MM.1S (cell line): ENCODE measurements at regions not wholly inside any gene's neighbourhood (a gene's known extent, or its start where the extent isn't known, plus 50 kb on each side); places are given as distances from the start of the nearest gene placed in this dataset.

ENCODE experiments used
- DNase-seq: peaks from one replicate; pipeline ENCODE4 v3.0.0-alpha.2; 2015
- H2AFZ ChIP-seq: fragments of 300-600 bp; sonication (generic); 2 replicates; pipeline ENCODE4 v1.6.0; 2016; ENCODE audit warnings: antibody characterized with exemption, low read length
- H3F3A ChIP-seq: fragments of 300-600 bp; sonication (generic); 2 replicates; pipeline ENCODE4 v1.6.1; 2016; ENCODE audit warnings: mild to moderate bottlenecking, antibody characterized with exemption, low read length, moderate library complexity, mixed read lengths; ENCODE audit not compliant: insufficient read depth
- H3K27ac ChIP-seq: fragments of 300-600 bp; sonication (generic); 2 replicates; pipeline ENCODE4 v1.5.1; 2016; ENCODE audit warnings: mild to moderate bottlenecking, low read length
- H3K27me3 ChIP-seq: fragments of 300-600 bp; sonication (generic); replicated peaks from 2 replicates; pipeline ENCODE4 v1.6.0; 2016; ENCODE audit warnings: low read length; ENCODE audit not compliant: insufficient read depth
- H3K36me3 ChIP-seq: fragments of 300-600 bp; sonication (generic); replicated peaks from 2 replicates; pipeline ENCODE4 v1.6.1; 2016; ENCODE audit warnings: mild to moderate bottlenecking, low read length, mixed read lengths; ENCODE audit not compliant: insufficient read depth
- H3K4me1 ChIP-seq: fragments of 300-600 bp; sonication (generic); 2 replicates; pipeline ENCODE4 v1.6.1; 2016; ENCODE audit warnings: low read length, mixed read lengths
- H3K4me2 ChIP-seq: fragments of 300-600 bp; sonication (generic); 2 replicates; pipeline ENCODE4 v1.6.0; 2016; ENCODE audit warnings: low read depth, low read length
- H3K4me3 ChIP-seq: fragments of 300-600 bp; sonication (generic); 2 replicates; pipeline ENCODE4 v1.5.1; 2016; ENCODE audit warnings: low read length, mixed read lengths
- H3K79me2 ChIP-seq: fragments of 300-600 bp; sonication (generic); 2 replicates; pipeline ENCODE4 v1.6.1; 2016; ENCODE audit warnings: mixed run types, low read length, mixed read lengths
- H3K9ac ChIP-seq: fragments of 300-600 bp; sonication (generic); 2 replicates; pipeline ENCODE4 v1.6.1; 2016; ENCODE audit warnings: low read length, mixed read lengths
- H3K9me2 ChIP-seq: fragments of 300-600 bp; sonication (generic); replicated peaks from 2 replicates; pipeline ENCODE4 v1.6.1; 2016; ENCODE audit warnings: mild to moderate bottlenecking, low read length, mixed read lengths; ENCODE audit not compliant: insufficient read depth
- H3K9me3 ChIP-seq: fragments of 300-600 bp; sonication (generic); replicated peaks from 2 replicates; pipeline ENCODE4 v1.6.1; 2016; ENCODE audit warnings: mild to moderate bottlenecking, low read length, mixed read lengths; ENCODE audit not compliant: insufficient read depth
- H4K20me1 ChIP-seq: fragments of 300-600 bp; sonication (generic); 2 replicates; pipeline ENCODE4 v1.6.1; 2016; ENCODE audit warnings: mild to moderate bottlenecking, low read length, moderate library complexity, mixed read lengths; ENCODE audit not compliant: insufficient read depth
- CTCF ChIP-seq: fragments of 300-600 bp; sonication (generic); IDR thresholded peaks from 2 replicates; pipeline ENCODE4 v1.5.1; 2016; ENCODE audit warnings: antibody characterized with exemption, low read length, mixed read lengths
- EZH2 ChIP-seq: fragments of 300-600 bp; sonication (generic); optimal IDR thresholded peaks from 2 replicates; pipeline ENCODE3; 2017; ENCODE audit warnings: low read depth, mild to moderate bottlenecking, antibody characterized with exemption, low read length, mixed read lengths
- EZH2phosphoT487 ChIP-seq: fragments of 300-600 bp; sonication (generic); IDR thresholded peaks from 2 replicates; pipeline ENCODE4 v1.6.1; 2018; ENCODE audit warnings: antibody characterized with exemption, low read length

GRCh38 chr14:65303899-65304222 lies 108.7 kb upstream of the FUT8 start:
- no peak overlapping the region for H3K27ac ChIP-seq
- H4K20me1 ChIP-seq, result no peaks in the 10 kb centered on the region
- peaks cover 6% of the 10 kb centered on the region; the same call in 1 of the 2 replicates for H3F3A ChIP-seq
- no peak overlapping the region for H3K4me3 ChIP-seq
- no peaks in the 10 kb centered on the region for H3K27me3 ChIP-seq
- H3K9ac ChIP-seq, result no peak overlapping the region
- H3K36me3 ChIP-seq, result no peaks in the 10 kb centered on the region
- no peaks in the 10 kb centered on the region for H3K9me2 ChIP-seq
- no peak for DNase-seq
- TF ChIP-seq CTCF, result no peak
- TF ChIP-seq EZH2, result no peak
- no peak for TF ChIP-seq EZH2phosphoT487
- H3K9me3 ChIP-seq, result no peaks in the 10 kb centered on the region
- H2AFZ ChIP-seq, result no peak overlapping the region
- no peaks in the 10 kb centered on the region for H3K79me2 ChIP-seq
- no peak overlapping the region for H3K4me2 ChIP-seq
- peaks cover 9% of the 10 kb centered on the region for H3K4me1 ChIP-seq

- Histone ChIP-seq H3K4me1 (peaks cover 10% of the 10 kb centered on the region), H3K79me2 (no peaks in the 10 kb centered on the region), H3K4me3 (no peak overlapping the region), H3K9ac (no peak overlapping the region), H3F3A (peaks cover 8% of the 10 kb centered on the region; the same call in 1 of the 2 replicates), H3K4me2 (no peak overlapping the region), H3K9me3 (no peaks in the 10 kb centered on the region), H2AFZ (no peak overlapping the region), H3K36me3 (no peaks in the 10 kb centered on the region), H3K27ac (no peak overlapping the region), H3K27me3 (no peaks in the 10 kb centered on the region), H3K9me2 (no peaks in the 10 kb centered on the region), H4K20me1 (no peaks in the 10 kb centered on the region)
- DNase-seq, result no peak
- no peak for TF ChIP-seq CTCF
- TF ChIP-seq EZH2, result no peak
- TF ChIP-seq EZH2phosphoT487, result no peak
Measured at GRCh38 chr14:65304239-65304638, 108.3 kb upstream of the FUT8 start.

GRCh38 chr14:65304963-65305362 lies 107.6 kb upstream of the FUT8 start:
- Histone ChIP-seq H3K27me3 (no peaks in the 10 kb centered on the region), H3K9me2 (no peaks in the 10 kb centered on the region), H3F3A (peaks cover 8% of the 10 kb centered on the region; the same call in 1 of the 2 replicates), H3K79me2 (no peaks in the 10 kb centered on the region), H3K4me3 (no peak overlapping the region), H3K36me3 (no peaks in the 10 kb centered on the region), H3K4me1 (peaks cover 10% of the 10 kb centered on the region), H3K27ac (no peak overlapping the region), H3K9ac (no peak overlapping the region), H2AFZ (no peak overlapping the region), H4K20me1 (no peaks in the 10 kb centered on the region), H3K4me2 (no peak overlapping the region), H3K9me3 (no peaks in the 10 kb centered on the region)
- no peak for TF ChIP-seq CTCF
- DNase-seq, result no peak
